ENCODE measurements at regions not wholly inside any gene's neighbourhood (a gene's known extent, or its start where the extent isn't known, plus 50 kb on each side); places are given as distances from the start of the nearest gene placed in this dataset.
A peak's percentile ranks its signal among the peaks of the same experiment; 100 is the strongest.

DNA sequence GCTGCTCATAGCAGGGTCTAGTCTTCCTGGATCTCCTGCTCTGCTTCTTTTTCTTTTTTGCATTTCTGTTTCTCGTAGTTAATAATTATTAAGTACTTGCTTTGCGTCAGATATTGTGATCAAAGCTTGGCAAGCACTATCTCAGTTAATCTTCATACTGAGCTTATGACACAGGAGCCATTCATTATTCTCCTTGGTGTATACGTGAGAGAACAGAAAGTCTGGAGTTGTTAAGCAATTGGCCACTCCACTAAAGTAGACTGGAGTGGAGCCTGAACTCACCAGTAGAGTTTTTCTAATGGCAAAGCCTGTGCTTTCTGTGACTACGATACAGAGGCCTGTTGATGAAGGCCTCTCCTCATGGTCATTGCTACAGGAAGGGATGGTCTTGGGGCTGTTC, 285.9 kb downstream of the RFC3 start:
- TF ChIP-seq, protein P1, sequence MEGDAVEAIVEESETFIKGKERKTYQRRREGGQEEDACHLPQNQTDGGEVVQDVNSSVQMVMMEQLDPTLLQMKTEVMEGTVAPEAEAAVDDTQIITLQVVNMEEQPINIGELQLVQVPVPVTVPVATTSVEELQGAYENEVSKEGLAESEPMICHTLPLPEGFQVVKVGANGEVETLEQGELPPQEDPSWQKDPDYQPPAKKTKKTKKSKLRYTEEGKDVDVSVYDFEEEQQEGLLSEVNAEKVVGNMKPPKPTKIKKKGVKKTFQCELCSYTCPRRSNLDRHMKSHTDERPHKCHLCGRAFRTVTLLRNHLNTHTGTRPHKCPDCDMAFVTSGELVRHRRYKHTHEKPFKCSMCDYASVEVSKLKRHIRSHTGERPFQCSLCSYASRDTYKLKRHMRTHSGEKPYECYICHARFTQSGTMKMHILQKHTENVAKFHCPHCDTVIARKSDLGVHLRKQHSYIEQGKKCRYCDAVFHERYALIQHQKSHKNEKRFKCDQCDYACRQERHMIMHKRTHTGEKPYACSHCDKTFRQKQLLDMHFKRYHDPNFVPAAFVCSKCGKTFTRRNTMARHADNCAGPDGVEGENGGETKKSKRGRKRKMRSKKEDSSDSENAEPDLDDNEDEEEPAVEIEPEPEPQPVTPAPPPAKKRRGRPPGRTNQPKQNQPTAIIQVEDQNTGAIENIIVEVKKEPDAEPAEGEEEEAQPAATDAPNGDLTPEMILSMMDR (conservative IDR thresholded peaks at IDR 0.05; ENCODE audit: control insufficient read depth, insufficient read depth, low read depth, low read length), result no peak
- no peak for DNase-seq (ENCODE audit: low read depth)
- H3K4me3 ChIP-seq (ENCODE audit: control insufficient read depth, low read depth, low read length), result no peak overlapping the region

DNA sequence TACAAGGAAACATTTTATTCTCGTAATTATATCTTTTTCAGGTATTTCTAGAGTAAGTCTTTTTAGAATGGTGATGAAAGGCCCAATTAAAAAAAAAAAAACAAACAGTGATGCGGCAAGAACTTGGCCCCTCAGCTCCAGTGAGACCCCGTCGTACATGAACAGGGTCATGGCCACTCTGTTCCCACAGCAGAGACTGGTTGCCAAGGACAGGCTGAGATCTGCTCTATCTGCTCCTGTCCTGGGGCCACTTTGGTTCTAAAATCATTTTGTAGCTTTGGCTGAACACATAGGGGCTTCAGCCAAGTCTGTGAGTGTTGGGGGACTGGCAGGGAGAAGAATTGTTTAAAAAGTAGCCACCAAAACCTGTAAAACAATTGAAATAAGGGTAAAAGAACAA, 286.9 kb downstream of the RFC3 start:
- DNase-seq (ENCODE audit: low read depth), result no peak
- H3K4me3 ChIP-seq (ENCODE audit: control insufficient read depth, low read depth, low read length), result no peak overlapping the region
- TF ChIP-seq, protein P1 (conservative IDR thresholded peaks at IDR 0.05; ENCODE audit: control insufficient read depth, insufficient read depth, low read depth, low read length), result no peak

DNA sequence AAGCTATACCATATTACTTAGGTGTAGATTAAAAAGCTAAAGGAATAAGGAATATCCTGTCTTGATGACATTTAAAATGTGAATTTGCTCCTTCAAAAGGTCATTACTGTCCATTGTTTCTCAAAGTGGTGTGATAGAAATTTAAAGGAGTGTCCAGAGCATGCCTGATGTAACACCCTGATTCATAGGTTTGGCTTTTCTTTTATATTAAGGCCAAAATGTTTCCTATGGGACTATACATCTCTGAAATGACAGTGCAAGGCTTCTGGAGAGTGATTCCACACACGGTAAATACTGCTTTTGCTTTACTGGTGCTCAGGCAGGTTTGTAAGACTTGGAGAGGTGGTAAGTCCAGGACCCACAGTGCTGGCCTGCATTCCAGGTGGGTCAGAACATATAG, 289.9 kb downstream of the RFC3 start:
- H3K4me3 ChIP-seq (ENCODE audit: control insufficient read depth, low read depth, low read length), result no peak overlapping the region
- peak; percentile 33 for DNase-seq (ENCODE audit: low read depth)
- TF ChIP-seq, protein P1 (conservative IDR thresholded peaks at IDR 0.05; ENCODE audit: control insufficient read depth, insufficient read depth, low read depth, low read length), result no peak

DNA sequence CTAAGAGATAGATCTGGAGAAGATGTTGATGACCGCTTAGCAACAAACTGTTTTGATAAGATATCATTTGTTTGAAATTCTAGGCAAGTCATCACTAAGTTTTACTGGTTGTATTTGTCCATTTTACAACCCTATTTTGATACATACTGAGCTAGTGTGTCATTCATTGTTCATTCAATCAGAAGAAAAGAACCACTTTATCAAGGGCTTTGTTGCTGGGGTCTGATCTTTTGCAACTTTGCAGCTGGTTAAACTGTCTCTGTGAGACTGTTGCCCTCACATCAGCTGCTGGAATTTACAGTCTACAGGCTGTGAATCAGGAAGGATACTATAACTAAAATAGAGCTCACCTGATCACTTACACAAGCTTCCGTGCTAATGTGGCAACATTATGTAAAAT, 290.5 kb downstream of the RFC3 start:
- H3K4me3 ChIP-seq (ENCODE audit: control insufficient read depth, low read depth, low read length), result no peak overlapping the region
- TF ChIP-seq, protein P1 (conservative IDR thresholded peaks at IDR 0.05; ENCODE audit: control insufficient read depth, insufficient read depth, low read depth, low read length), result no peak
- DNase-seq (ENCODE audit: low read depth), result no peak

DNA sequence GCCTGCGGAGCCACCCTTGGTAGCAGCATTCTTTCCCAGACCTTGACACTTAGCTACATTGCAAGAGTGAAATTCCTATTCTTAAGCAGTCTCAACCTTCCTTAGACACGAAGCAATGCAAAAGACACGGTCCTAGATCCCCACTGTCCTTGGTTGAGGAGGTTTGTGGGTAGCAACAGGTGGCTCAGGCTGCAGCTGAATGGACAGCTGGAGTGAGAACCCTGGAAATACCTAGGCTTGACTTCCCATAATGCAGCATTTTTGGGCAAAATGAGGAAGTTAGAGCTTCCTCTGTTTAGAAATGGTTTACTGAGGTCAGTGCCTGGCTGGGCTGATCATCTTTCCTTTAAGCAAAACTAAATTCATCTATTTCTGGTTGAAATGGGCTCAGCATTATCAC, 296.6 kb downstream of the RFC3 start:
- H3K4me3 ChIP-seq (ENCODE audit: control insufficient read depth, low read depth, low read length), result no peak overlapping the region
- DNase-seq (ENCODE audit: low read depth), result no peak
- TF ChIP-seq, protein P1 (conservative IDR thresholded peaks at IDR 0.05; ENCODE audit: control insufficient read depth, insufficient read depth, low read depth, low read length), result no peak

DNA sequence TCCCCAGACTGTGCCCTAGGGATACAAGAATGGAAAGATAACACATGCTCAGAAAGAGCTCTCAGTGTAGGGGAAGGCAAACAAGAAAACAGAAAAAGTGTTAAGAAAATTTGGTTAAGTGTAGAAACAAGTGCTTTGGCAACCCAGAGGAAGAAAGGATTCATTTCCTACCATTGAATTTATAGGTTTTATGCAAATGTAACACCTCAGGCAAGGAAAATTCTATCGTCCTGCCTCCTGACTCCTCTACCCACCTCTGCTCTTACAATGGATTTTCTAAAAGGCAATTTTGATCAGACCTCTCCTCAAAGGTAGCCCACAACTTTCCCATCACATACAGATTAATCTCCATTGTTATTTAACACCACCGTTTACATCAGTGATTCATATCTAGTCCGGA, 298.7 kb downstream of the RFC3 start:
- H3K4me3 ChIP-seq (ENCODE audit: control insufficient read depth, low read depth, low read length), result no peak overlapping the region
- DNase-seq (ENCODE audit: low read depth), result no peak
- TF ChIP-seq, protein P1 (conservative IDR thresholded peaks at IDR 0.05; ENCODE audit: control insufficient read depth, insufficient read depth, low read depth, low read length), result no peak

DNA sequence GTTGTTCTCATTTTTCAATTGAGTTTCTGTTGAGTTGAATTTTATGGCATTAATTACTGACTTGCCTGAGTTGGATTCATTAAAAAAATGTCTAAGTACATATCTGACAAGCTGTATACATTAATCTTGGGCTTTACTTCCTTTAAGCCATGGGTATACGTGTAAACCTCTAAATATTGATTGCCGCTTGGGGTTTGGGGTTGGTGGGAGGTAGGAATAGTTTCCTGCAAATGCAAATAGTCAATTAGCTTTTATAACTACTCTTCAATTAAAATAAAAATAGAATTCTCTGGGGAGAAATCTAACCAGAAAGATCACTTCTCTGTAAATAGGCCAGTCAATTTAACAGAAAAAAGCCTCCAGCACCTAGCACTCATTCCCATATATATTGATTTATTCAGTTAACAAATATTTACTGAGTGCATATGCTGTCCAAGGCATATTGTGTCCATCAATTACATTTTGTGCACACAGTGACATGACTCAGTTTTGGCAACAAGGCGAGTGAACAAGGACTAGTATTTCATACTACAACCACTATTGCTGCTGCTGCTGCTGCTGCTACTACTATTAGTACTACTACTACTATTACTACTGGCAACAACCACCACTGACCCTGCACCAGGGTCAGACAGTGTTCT, 306.8 kb downstream of the RFC3 start:
- no peak overlapping the region for H3K4me3 ChIP-seq (ENCODE audit: control insufficient read depth, low read depth, low read length)
- TF ChIP-seq, protein P1 (conservative IDR thresholded peaks at IDR 0.05; ENCODE audit: control insufficient read depth, insufficient read depth, low read depth, low read length), result no peak
- DNase-seq (ENCODE audit: low read depth), result no peak
